Activated CD4-positive, alpha-beta memory T cell treated with anti-CD3 and anti-CD28 coated beads, Interleukin-2, amount 10 ng/mL, durations not matched to agents 7 days and 5 days (primary cell): ENCODE measurements at regions not wholly inside any gene's neighbourhood (a gene's known extent, or its start where the extent isn't known, plus 50 kb on each side); places are given as distances from the start of the nearest gene placed in this dataset.

Experiments
- CTCF ChIA-PET: fragments of 350-600 bp; sonication (Branson Sonifier 250); formaldehyde crosslinking; loops from one replicate; lab custom pipeline; 2021; ENCODE audit warnings: antibody characterized with exemption, inconsistent platforms; lab: Charles Lee
- POLR2A ChIA-PET: fragments of 350-600 bp; sonication (Branson Sonifier 250); formaldehyde crosslinking; loops from one replicate; lab custom pipeline; 2021; ENCODE audit warnings: antibody characterized with exemption; lab: Charles Lee
- DNase-seq: peaks from one replicate; pipeline ENCODE4 v3.0.0-alpha.2; 2020
- H3K27ac Mint-ChIP-seq: one replicate; pipeline ENCODE4 v1.8.0; 2021; ENCODE audit warnings: mild to moderate bottlenecking, mixed read lengths
- H3K27me3 Mint-ChIP-seq: one replicate; pipeline ENCODE4 v1.8.0; 2021; ENCODE audit warnings: mixed read lengths
- H3K36me3 Mint-ChIP-seq: one replicate; pipeline ENCODE4 v1.8.0; 2021; ENCODE audit warnings: low read depth, mixed read lengths
- H3K4me1 Mint-ChIP-seq: one replicate; pipeline ENCODE4 v1.8.0; 2021; ENCODE audit warnings: mixed read lengths
- H3K4me3 Mint-ChIP-seq: one replicate; pipeline ENCODE4 v1.8.0; 2021; ENCODE audit warnings: mild to moderate bottlenecking, mixed read lengths
- H3K9me3 Mint-ChIP-seq: one replicate; pipeline ENCODE4 v1.8.0; 2021; ENCODE audit warnings: mixed read lengths

- Mint-ChIP-seq H3K9me3 (no peaks in the 10 kb centered on the region), H3K4me1 (peaks cover 60% of the 10 kb centered on the region), H3K36me3 (no peaks in the 10 kb centered on the region), H3K27ac (no peak overlapping the region), H3K4me3 (no peak overlapping the region), H3K27me3 (no peaks in the 10 kb centered on the region)
- POLR2A ChIA-PET, result interaction anchor here (0.8 to 1.6 kb wide), 4 partner anchors 14 to 138 kb away, joined by 4 to 9 read pairs (median 6); no protein-coding TSS in a partner anchor
- no peak for DNase-seq
- CTCF ChIA-PET, result interaction anchor here (1.8 kb wide), 1 partner anchor 13 kb away, joined by 6 read pairs; no protein-coding TSS in a partner anchor
Observed at GRCh38 chr11:128338811-128339210, 248.5 kb downstream of the ETS1 start.

DNA sequence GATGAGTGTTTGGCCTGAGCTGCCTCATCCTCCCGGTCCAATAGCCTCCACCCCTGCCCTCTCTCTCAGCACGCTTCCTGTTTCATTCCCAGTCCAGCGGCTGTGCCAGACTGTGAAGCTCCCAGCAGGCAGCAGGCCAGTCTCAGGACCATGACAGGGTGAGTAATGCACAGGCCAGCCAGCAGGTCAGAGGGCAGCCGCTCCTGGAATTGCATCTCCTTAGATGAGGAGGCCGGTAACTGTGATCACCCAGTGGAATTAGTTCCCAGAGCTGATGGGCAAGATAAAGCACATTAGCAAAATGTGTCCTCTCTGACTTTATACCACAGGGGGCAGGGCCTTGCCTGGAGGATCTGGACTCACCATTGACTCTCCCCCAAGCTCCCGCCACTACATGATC is 251.2 kb downstream of the ETS1 start:
- Mint-ChIP-seq H3K27ac (no peak overlapping the region), H3K36me3 (no peaks in the 10 kb centered on the region), H3K27me3 (no peaks in the 10 kb centered on the region), H3K4me3 (no peak overlapping the region), H3K9me3 (no peaks in the 10 kb centered on the region), H3K4me1 (peaks cover 43% of the 10 kb centered on the region)
- POLR2A ChIA-PET, result interaction anchor here (0.7 to 4.9 kb wide), 11 partner anchors 11 to 182 kb away, joined by 3 to 31 read pairs (median 4); no protein-coding TSS in a partner anchor
- CTCF ChIA-PET, result interaction anchor here (0.9 to 2.4 kb wide), 4 partner anchors 11 to 294 kb away, joined by 3 to 12 read pairs (median 4); no protein-coding TSS in a partner anchor
- no peak for DNase-seq

DNA sequence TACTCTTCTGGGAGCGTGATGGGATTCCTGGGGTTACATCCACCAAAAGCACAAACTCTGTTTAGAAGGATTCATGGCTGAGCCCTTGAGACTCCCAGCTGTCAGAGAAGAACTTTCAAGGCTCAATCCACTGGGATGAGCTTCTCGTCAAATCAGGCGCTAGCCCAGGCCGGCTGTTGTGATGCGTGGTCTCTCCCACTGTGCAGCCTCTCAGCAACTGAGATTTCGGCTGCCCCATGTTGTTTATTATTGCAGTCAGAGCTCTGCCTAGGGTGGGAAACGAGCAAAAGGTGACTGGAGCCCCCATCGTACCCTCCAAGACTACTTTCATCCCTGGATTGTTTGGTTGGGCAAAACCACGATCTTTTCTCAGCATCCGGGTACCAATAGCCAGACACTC is 251.6 kb downstream of the ETS1 start:
- ChIA-PET CTCF (interaction anchor here (1.2 to 2.4 kb wide), 2 partner anchors 12 to 295 kb away, joined by 4 to 12 read pairs; no protein-coding TSS in a partner anchor), POLR2A (interaction anchor here (0.7 to 4.9 kb wide), 7 partner anchors 10 to 122 kb away, joined by 3 to 31 read pairs (median 3); no protein-coding TSS in a partner anchor)
- no peaks in the 10 kb centered on the region for H3K36me3 Mint-ChIP-seq
- H3K27me3 Mint-ChIP-seq, result no peaks in the 10 kb centered on the region
- no peak for DNase-seq
- H3K4me1 Mint-ChIP-seq, result peaks cover 44% of the 10 kb centered on the region
- no peak overlapping the region for H3K27ac Mint-ChIP-seq
- no peak overlapping the region for H3K4me3 Mint-ChIP-seq
- H3K9me3 Mint-ChIP-seq, result no peaks in the 10 kb centered on the region

- Mint-ChIP-seq H3K4me3 (no peak overlapping the region), H3K27me3 (no peaks in the 10 kb centered on the region), H3K36me3 (no peaks in the 10 kb centered on the region), H3K27ac (no peak overlapping the region), H3K9me3 (no peaks in the 10 kb centered on the region), H3K4me1 (peaks cover 44% of the 10 kb centered on the region)
- no peak for DNase-seq
- CTCF ChIA-PET, result interaction anchor here (1.2 to 2.4 kb wide), 2 partner anchors 11 kb away, joined by 4 to 12 read pairs; no protein-coding TSS in a partner anchor
- POLR2A ChIA-PET, result interaction anchor here (1.4 to 4.9 kb wide), 2 partner anchors 8 to 9 kb away, joined by 5 to 31 read pairs; no protein-coding TSS in a partner anchor
Observed at GRCh38 chr11:128334311-128335044, 252.9 kb downstream of the ETS1 start.

DNA sequence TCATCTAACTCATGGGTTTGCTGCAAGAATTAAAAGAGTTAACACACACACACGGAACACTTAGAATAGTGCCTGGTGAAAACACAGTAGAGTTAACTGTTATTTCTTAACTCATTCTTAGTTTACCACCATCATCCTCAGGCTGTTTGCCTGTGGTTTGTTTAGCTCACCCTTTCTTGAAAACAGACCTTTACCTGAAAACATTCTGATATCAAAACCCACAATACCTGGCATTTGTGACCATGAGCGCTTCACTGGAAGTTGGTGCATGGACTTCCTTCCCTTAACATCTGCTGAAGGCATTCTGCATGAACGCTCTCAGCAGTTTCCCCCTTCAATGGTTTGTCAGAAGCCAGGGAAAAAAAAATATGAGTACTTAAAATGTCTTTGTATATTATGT is 256.0 kb downstream of the ETS1 start:
- Mint-ChIP-seq H3K4me1 (peaks cover 67% of the 10 kb centered on the region), H3K9me3 (no peaks in the 10 kb centered on the region), H3K27ac (peak overlapping the region; percentile 79), H3K4me3 (no peak overlapping the region), H3K27me3 (no peaks in the 10 kb centered on the region), H3K36me3 (peaks cover 6% of the 10 kb centered on the region)
- no peak for DNase-seq
- ChIA-PET CTCF (no interaction called here), POLR2A (interaction anchor here (1.6 to 10.8 kb wide), 5 partner anchors 14 to 190 kb away, joined by 3 to 146 read pairs (median 4); no protein-coding TSS in a partner anchor)

DNA sequence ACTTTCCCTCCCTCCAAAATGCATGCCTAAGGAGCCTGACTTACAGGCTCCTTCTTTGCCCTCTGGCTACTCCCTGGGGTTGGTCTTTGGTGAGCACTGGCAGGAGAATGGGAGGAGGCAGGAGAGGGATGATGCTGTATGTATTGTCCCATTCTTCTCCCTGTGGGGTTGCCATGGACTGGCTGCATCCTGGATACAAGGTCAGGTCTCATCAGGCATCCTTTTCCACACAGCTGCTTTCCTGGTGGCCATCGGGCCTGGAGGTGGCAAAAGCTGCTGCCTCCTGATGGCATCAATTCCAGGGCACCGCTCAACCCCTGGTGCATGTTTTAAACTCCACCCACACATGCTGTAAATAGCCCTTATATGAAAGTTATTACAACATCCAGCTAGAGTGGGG is 257.2 kb downstream of the ETS1 start:
- no peak overlapping the region for H3K4me3 Mint-ChIP-seq
- H3K27me3 Mint-ChIP-seq, result no peaks in the 10 kb centered on the region
- ChIA-PET CTCF (interaction anchor here (0.7 to 1.6 kb wide), 2 partner anchors 15 to 39 kb away, joined by 3 to 5 read pairs; no protein-coding TSS in a partner anchor), POLR2A (interaction anchor here (1.5 to 10.8 kb wide), 6 partner anchors 15 to 191 kb away, joined by 3 to 146 read pairs (median 4); no protein-coding TSS in a partner anchor)
- H3K4me1 Mint-ChIP-seq, result peaks cover 74% of the 10 kb centered on the region
- no peak for DNase-seq
- H3K36me3 Mint-ChIP-seq, result peaks cover 6% of the 10 kb centered on the region
- H3K9me3 Mint-ChIP-seq, result no peaks in the 10 kb centered on the region
- H3K27ac Mint-ChIP-seq, result peak overlapping the region; percentile 79

GRCh38 chr11:128328955-128329551 is 258.3 kb downstream of the ETS1 start:
- H3K27ac Mint-ChIP-seq, result peak overlapping the region; percentile 79
- H3K36me3 Mint-ChIP-seq, result peaks cover 6% of the 10 kb centered on the region
- no peaks in the 10 kb centered on the region for H3K27me3 Mint-ChIP-seq
- no peak for DNase-seq
- H3K4me1 Mint-ChIP-seq, result peaks cover 80% of the 10 kb centered on the region
- ChIA-PET CTCF (no interaction called here), POLR2A (interaction anchor here (1.5 to 10.8 kb wide), 5 partner anchors 17 to 129 kb away, joined by 3 to 146 read pairs (median 15); no protein-coding TSS in a partner anchor)
- H3K9me3 Mint-ChIP-seq, result no peaks in the 10 kb centered on the region
- peak overlapping the region; percentile 21 for H3K4me3 Mint-ChIP-seq

GRCh38 chr11:128327274-128327673 is 260.1 kb downstream of the ETS1 start:
- POLR2A ChIA-PET, result interaction anchor here (0.5 to 10.8 kb wide), 7 partner anchors 8 to 182 kb away, joined by 3 to 146 read pairs (median 8); no protein-coding TSS in a partner anchor
- Mint-ChIP-seq H3K4me1 (peaks cover 92% of the 10 kb centered on the region), H3K36me3 (peaks cover 10% of the 10 kb centered on the region), H3K9me3 (no peaks in the 10 kb centered on the region), H3K27me3 (no peaks in the 10 kb centered on the region), H3K4me3 (peak overlapping the region; percentile 25), H3K27ac (peak overlapping the region; percentile 98)
- DNase-seq, result no peak
- CTCF ChIA-PET, result interaction anchor here (1.2 to 2.9 kb wide), 3 partner anchors 15 to 163 kb away, joined by 3 to 12 read pairs (median 6); no protein-coding TSS in a partner anchor

DNA sequence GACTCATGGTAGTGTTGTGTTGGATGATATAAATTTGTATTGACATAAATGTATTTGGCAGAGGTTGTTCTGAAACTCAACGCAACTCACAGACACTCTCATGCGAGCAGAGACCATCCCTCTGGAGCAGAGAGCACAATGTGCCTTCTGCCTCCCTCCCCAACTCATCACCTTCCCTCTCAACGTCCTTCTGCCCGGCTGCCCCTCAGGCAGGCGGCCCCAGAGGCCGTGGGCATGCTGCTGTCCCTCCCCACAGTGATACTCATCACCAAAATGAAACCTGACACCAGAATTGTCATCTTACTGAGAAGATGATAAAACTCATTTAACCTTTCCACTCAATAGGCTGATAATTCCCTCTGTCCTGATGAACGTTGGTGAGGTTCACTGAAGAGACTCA is 260.6 kb downstream of the ETS1 start:
- Mint-ChIP-seq H3K4me3 (peak overlapping the region; percentile 25), H3K27ac (peak overlapping the region; percentile 98), H3K36me3 (peaks cover 10% of the 10 kb centered on the region), H3K27me3 (no peaks in the 10 kb centered on the region), H3K4me1 (peaks cover 97% of the 10 kb centered on the region), H3K9me3 (no peaks in the 10 kb centered on the region)
- ChIA-PET CTCF (interaction anchor here (0.9 to 6.3 kb wide), 8 partner anchors 9 to 304 kb away, joined by 3 to 64 read pairs (median 4); no protein-coding TSS in a partner anchor), POLR2A (interaction anchor here (1.8 to 10.8 kb wide), 6 partner anchors 9 to 185 kb away, joined by 8 to 146 read pairs (median 70); no protein-coding TSS in a partner anchor)
- DNase-seq, result no peak

DNA sequence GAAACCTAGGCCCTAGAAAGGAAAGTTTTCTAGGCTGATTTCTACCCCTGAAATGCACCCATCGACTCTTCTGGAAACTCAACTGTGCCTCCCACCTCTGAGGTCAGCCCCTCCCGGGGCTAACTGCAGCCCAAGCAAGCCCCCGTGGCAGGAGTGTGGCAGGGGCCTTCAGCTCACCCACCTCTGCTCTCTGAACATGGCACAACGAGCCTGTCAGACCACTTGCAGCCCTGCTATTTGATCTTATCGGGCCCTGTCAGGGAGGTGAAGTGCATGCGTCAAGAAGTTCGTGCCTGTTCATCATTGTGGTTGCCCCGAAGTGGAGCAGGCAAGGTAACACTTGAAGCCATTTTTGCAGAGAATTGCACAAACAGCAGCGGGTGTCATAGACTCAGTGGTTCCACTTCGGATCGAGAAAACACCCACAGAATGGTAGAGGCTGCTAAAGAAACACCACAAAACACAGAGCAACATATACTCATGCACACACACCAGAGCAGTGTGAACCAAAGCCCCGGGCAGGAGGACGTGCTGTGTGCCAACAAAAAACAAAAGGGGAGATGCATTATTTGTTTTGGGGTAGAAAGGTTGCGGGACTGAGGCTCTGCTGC is 262.7 kb downstream of the ETS1 start:
- H3K4me1 Mint-ChIP-seq, result peaks cover 91% of the 10 kb centered on the region
- H3K4me3 Mint-ChIP-seq, result peak overlapping the region; percentile 70
- peaks cover 2% of the 10 kb centered on the region for H3K9me3 Mint-ChIP-seq
- peaks cover 19% of the 10 kb centered on the region for H3K36me3 Mint-ChIP-seq
- ChIA-PET CTCF (interaction anchor here (0.9 to 6.3 kb wide), 24 partner anchors 9 to 309 kb away, joined by 3 to 64 read pairs (median 8); no protein-coding TSS in a partner anchor), POLR2A (interaction anchor here (1.0 to 10.8 kb wide), 42 partner anchors 11 to 506 kb away, joined by 3 to 146 read pairs (median 10); no protein-coding TSS in a partner anchor)
- peak; percentile 90 for DNase-seq
- H3K27ac Mint-ChIP-seq, result peak overlapping the region; percentile 98
- H3K27me3 Mint-ChIP-seq, result no peaks in the 10 kb centered on the region

GRCh38 chr11:128324051-128324481 is 263.3 kb downstream of the ETS1 start:
- Mint-ChIP-seq H3K4me3 (peak overlapping the region; percentile 70), H3K4me1 (peaks cover 91% of the 10 kb centered on the region), H3K36me3 (peaks cover 19% of the 10 kb centered on the region), H3K27me3 (no peaks in the 10 kb centered on the region), H3K9me3 (peaks cover 2% of the 10 kb centered on the region), H3K27ac (peak overlapping the region; percentile 98)
- POLR2A ChIA-PET, result interaction anchor here (0.9 to 10.8 kb wide), 46 partner anchors 11 to 507 kb away, joined by 3 to 146 read pairs (median 10); no protein-coding TSS in a partner anchor
- peak; percentile 56 for DNase-seq
- CTCF ChIA-PET, result interaction anchor here (0.7 to 6.3 kb wide), 41 partner anchors 10 to 309 kb away, joined by 3 to 64 read pairs (median 5); no protein-coding TSS in a partner anchor
